NCI-H524 (cell line): ENCODE measurements at regions not wholly inside any gene's neighbourhood (a gene's known extent, or its start where the extent isn't known, plus 50 kb on each side); places are given as distances from the start of the nearest gene placed in this dataset.
"Not testable (repeated sequence)": the region's sequence is repeated elsewhere in the genome, so short reads cannot be mapped to it uniquely, and the experiment has no call there.

Experiments used
- DNase-seq, 2 experiments: peaks; one replicate each; lab custom pipeline; 2025; lab: John Stamatoyannopoulos, UW

GRCh38 chr4:18736551-18736950, 715.0 kb upstream of the LCORL start:
- no peak for DNase-seq

DNA sequence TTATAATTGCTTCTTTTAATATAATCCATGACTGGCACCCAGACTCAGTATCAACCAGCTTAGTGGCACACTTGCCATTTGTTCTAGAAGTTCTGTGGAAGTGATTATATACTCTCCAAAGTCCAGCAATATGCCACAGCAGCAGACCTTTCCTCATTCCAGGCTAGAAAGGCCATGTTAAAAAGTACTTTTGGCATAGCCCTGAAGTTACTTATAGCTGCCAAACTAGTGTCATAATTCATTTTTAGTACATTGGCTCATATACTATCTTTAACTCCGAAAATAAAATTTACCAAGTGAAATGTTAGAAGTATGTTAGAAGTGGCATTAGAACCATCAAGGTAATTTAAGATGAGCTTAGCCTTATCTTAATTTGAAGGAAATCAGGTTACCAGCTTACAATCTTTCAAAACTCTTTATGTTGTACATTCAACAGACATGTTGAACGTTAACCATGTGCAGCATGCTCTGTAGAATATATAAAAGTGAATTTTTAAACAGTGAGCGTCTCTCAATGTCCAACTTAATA, 714.2 kb upstream of the LCORL start:
- DNase-seq = no peak

DNA sequence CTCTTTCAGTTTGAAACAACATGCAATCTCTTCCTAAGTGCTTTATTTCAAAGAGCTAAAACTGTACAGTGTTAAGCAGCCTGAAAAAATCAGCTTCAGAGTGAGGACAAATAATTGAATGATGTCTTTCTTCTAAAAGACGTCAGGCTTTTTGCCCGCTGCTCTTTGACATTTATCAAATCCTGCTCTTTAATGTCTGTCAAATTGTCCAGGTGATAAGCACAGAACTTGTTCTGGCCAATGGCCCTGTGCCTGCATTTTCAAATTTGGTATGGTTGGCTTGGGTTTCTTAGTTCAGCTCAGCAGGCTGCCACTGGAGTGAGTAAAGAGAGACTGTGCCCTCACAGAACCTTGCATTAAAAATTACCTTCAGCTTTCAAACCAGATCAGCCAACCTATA, 712.9 kb upstream of the LCORL start:
- no peak for DNase-seq

DNA sequence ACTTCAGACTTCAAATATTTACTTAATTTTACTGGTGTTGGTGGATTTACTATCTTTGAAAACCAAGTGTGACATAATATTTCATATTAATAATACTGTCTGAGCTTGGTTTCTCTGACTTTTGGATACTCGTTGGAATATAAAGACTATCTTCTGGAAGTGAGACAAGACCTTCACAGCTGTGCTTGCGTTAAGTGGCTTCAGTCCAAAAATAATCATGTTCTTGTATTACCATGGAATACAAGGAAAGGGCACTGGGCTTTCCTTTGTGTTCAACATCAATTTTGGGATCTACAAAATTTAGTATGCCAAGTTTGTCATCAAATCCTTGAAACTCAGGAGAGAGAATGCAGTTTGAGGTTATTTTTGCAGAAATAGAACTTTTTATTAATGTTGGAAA, 712.4 kb upstream of the LCORL start:
- no peak for DNase-seq

DNA sequence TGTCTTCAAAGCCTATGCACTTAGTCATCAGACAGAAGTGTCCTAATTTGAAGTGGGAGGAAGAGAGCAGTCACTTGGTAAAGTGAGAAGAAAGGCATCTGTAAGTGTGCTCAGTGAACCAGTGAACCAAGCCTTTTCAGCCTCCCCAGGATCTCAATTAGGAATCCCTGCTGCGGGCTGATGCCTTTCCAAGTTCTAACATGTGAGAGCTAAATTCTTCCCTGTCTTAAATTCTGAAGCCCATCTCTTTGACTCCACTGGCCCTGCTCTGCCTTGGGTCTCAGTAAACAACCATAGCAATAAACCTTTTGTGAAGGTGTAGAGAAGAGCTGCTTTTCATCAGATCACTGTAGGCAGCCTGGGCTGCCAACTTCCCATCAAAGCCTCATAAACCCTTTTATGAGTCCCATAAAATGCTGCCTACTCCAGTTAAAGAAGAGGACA, 701.2 kb upstream of the LCORL start:
- no peak for DNase-seq

- DNase-seq = no peak
Measured at GRCh38 chr4:18698119-18698883, 676.7 kb upstream of the LCORL start.

DNA sequence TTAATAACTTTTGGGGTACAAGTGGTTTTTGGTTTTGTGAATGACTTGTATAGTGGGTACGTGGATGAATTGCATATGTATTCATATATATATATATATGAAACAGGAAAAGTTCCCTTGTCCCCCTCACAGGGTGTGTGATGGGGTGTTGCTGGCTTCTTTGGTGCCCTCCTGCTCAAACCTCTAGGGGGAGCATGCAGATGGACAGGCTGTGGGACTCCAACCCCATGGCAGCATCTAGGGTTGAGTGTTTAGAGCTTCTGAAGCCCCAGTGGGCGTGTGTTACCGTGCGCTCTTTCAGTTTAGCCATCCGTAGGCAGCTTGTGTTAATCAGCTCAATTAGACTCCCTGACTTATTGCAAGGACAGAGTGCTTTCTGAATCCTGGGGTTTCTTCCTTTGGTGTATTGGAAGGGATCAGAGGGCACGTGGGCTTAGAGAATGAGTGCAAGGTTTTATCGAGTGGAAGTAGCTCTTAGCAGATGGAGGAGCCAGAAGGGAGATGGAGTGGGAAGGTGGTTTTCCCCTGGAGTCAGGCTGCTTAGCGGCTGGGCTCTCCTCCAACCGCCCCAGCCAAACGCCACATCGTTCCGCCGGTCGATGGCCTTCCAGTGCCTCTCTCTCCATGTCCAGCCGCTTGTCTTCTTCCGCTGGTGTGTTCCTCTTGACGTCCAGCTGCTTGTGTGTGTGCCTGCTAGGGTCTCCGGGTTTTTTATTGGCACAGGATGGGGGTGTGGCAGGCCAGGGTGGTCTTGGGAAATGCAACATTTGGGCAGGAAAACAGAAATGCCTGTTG, 674.4 kb upstream of the LCORL start:
- peak in 1 of 2 experiments; percentile 27 for DNase-seq

GRCh38 chr4:18691431-18692200, 670.1 kb upstream of the LCORL start:
- peak in 1 of 2 experiments; percentile 13 for DNase-seq

GRCh38 chr4:18690291-18690955, 668.9 kb upstream of the LCORL start:
- DNase-seq = no peak

DNA sequence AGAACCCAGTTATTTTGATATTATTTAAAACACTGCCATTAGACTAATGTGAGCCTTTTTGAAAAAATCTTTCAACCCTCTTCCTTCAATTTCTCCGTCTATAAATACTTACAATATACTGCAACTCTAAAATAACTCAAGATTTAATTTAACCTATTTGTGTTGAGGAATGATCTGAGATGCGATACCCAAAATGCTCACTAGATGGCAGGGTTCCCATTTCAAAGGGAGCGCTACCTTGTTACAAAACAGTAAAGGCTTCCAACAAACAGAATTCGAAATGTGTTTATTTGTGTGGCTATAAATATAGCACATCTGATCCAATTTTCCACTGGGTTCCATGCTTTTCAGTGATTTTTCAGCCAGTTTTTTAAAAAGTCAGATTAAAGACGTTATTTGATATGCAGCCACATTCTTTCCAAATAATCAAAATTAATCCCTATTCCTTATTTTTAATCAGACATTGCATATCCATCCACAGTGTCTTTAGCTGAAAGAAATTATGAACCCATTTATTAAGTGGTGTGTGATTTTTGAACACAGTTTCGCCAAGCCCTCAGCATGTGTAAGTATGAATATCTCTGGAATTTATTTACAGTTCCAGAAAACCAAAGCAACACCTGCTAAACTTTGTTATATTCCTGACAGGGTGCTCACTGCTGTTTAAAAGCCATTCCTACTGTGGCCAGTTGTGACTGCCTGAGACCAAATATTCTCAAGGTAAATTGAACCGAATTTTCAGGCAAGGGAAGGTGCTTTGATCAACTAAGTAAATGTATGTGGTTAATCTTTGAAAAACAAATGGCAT, 668.0 kb upstream of the LCORL start:
- DNase-seq = peak; percentile 47 to 60

DNA sequence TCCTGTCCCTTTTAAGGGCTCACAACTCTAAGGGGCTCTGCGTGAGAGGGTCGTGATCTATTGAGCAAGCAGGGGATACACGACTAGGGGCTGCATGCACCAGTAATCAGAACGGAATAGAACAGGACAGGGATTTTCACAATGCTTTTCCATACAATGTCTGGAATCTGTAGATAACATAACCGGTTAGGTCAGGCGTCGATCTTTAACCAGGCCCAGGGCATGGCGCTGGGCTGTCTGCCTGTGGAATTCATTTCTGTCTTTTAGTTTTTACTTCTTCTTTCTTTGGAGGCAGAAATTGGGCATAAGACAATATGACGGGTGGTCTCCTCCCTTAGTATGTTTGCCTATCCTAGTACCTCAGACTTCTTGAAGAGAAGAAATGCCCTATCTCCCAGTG, 666.8 kb upstream of the LCORL start:
- DNase-seq = not testable (repeated sequence)

GRCh38 chr4:18686338-18687037, 664.9 kb upstream of the LCORL start:
- no peak for DNase-seq

- DNase-seq = peak in 1 of 2 experiments; percentile 9
Measured at GRCh38 chr4:18684932-18685331, 663.4 kb upstream of the LCORL start.

GRCh38 chr4:18676526-18676915, 655.0 kb upstream of the LCORL start:
- DNase-seq = no peak

DNA sequence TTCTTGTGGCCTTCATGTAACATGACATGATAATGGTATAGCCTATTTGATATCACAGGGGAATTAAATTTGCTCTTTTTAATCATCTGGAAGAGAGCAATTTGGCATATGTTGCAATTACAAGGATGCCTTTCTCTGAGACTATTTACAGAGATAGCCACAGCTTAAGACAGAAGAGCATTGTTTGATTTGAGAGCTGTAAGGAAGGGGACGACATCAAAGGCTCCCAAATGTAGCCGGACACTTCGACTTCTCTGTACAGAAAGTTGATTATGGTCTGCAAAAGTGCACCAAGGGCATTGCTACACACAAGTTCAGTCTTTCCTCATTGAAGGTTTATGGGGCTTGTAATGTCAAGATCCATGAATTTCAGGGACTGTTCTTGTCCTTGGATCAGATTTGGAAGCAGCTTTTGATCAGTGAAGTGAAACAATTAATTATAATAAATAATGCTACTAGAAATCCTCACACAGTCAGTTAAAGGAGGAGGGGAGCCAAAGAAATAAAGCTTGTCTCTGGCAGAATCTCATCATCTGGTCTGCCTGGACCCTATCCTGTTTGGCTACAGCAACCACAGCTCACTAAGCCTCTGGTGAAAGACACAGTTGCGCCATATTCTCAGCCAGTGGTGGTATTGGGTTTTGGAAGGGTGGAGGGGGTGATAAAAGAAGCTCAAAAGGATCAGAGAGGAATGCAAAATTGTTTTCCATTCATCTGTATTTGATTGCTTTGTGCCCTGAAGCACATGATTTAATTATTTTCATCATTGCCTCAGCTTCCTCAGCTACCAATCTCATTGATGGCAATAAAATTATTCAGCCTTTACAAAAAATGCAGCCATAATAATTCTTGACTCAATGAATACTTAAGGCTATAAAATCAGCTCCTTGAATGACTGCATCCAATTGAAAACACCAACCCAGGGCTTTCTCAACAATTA, 654.3 kb upstream of the LCORL start:
- DNase-seq = no peak

DNA sequence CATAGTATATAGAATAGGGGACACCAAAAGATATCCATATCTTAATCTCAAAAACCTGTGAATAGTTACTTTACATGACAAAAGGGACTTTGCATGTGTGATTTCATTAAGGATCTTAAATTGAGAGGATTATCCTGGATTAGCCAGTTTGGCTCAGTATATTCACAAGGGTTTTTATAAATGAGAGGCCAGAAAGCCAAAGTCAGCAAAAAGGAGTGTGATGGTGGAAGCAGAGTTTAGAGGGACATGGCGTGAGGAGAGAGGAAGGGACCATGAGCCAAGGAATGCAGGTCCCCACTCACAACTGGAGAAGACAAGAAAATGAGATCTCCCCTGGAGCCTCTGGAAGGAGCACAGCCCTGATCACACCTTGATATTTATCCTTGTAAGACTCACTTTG, 648.5 kb upstream of the LCORL start:
- peak in 1 of 2 experiments; percentile 52 for DNase-seq

GRCh38 chr4:18669390-18669789, 647.8 kb upstream of the LCORL start:
- no peak for DNase-seq

DNA sequence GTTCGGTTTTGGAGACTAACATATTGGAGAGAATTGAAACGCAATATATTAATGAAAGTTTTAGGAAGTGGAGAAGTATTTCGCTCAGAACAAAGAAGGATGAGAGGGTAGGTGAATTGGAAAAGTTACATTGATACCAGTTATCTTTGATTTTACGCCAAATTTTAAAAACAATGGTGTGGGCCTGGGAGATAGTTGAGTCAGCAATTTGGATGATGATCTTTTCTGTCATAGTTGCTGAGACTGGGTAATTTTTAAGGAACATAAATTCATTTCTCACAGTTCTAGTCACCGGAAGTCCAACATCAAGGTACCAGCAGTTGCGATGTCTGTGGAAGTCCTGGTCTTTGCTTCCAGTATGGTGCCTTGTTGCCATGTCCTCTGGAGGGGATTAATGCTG, 644.8 kb upstream of the LCORL start:
- DNase-seq = no peak

DNA sequence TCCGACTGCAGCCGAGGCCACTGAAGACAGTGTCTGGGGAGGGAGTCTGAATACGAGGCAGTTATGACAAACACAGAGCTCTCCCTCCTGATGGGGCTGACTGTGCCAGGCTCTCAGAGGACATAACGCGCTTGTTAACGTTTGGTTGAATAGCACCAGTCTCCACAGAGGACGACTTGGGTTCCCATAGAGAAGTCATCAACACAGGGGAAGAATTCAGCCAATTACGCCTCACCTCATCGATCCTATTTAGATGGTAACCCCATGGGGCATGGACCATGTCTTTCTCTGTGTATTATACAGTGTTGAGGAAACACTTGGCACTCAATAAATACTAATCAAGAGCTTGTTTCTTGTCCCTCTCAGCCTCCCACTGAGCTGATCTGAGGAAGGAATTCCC, 642.6 kb upstream of the LCORL start:
- no peak for DNase-seq
